Fibroblast of the aortic adventitia (primary cell): ENCODE measurements at regions not wholly inside any gene's neighbourhood (a gene's known extent, or its start where the extent isn't known, plus 50 kb on each side); places are given as distances from the start of the nearest gene placed in this dataset.
"Not testable (repeated sequence)": the region's sequence is repeated elsewhere in the genome, so short reads cannot be mapped to it uniquely, and the experiment has no call there.

ENCODE experiments used
- DNase-seq: peaks from one replicate; pipeline ENCODE4 v3.0.0-alpha.2; 2010; ENCODE audit warnings: low read depth
- H3K4me3 ChIP-seq: 2 replicates; pipeline ENCODE4 v1.5.1; 2011; ENCODE audit warnings: low read depth, mild to moderate bottlenecking, control low read depth, low read length, moderate library complexity
- CTCF ChIP-seq: IDR thresholded peaks from 2 replicates; pipeline ENCODE4 v1.5.1; 2011; ENCODE audit warnings: mild to moderate bottlenecking, low read length, control low read depth, inconsistent platforms; ENCODE audit not compliant: insufficient read depth

GRCh38 chr6:112910256-112910655 lies 563.1 kb downstream of the RFPL4B start:
- no peak for TF ChIP-seq CTCF
- no peak overlapping the region for H3K4me3 ChIP-seq
- peak; percentile 50 for DNase-seq

- no peak overlapping the region for H3K4me3 ChIP-seq
- no peak for TF ChIP-seq CTCF
- peak; percentile 59 for DNase-seq
Observed at GRCh38 chr6:112911959-112912358, 564.8 kb downstream of the RFPL4B start.

- peak; percentile 81 for DNase-seq
- TF ChIP-seq CTCF: no peak
- no peak overlapping the region for H3K4me3 ChIP-seq
Observed at GRCh38 chr6:112912416-112913101, 565.4 kb downstream of the RFPL4B start.

GRCh38 chr6:112919744-112920143 lies 572.6 kb downstream of the RFPL4B start:
- H3K4me3 ChIP-seq, DNase-seq: not testable (repeated sequence)

GRCh38 chr6:112920994-112921393 lies 573.9 kb downstream of the RFPL4B start:
- no peak for DNase-seq
- TF ChIP-seq CTCF: no peak
- no peak overlapping the region for H3K4me3 ChIP-seq

GRCh38 chr6:112923940-112924587 lies 576.9 kb downstream of the RFPL4B start:
- no peak for DNase-seq
- no peak overlapping the region for H3K4me3 ChIP-seq
- TF ChIP-seq CTCF: no peak

GRCh38 chr6:112925702-112926101 lies 578.6 kb downstream of the RFPL4B start:
- no peak for DNase-seq
- TF ChIP-seq CTCF: no peak
- H3K4me3 ChIP-seq: no peak overlapping the region
